Mucosa of rectum (tissue), 2 donors: ENCODE measurements at regions not wholly inside any gene's neighbourhood (a gene's known extent, or its start where the extent isn't known, plus 50 kb on each side); places are given as distances from the start of the nearest gene placed in this dataset.

ENCODE experiments used
- H3K27ac ChIP-seq, 2 donors: one replicate each; pipeline ENCODE4 v1.7.0; 2013; ENCODE audit warnings: inconsistent platforms in 2 of 2, low read depth in 2 of 2, low read length in 2 of 2
- H3K27me3 ChIP-seq, 2 donors: one replicate each; pipeline ENCODE4 v1.7.0; 2013; ENCODE audit warnings: low read length in 2 of 2; ENCODE audit not compliant: control insufficient read depth in 2 of 2, insufficient read depth in 2 of 2
- H3K36me3 ChIP-seq, 2 donors: one replicate each; pipeline ENCODE4 v1.7.0; 2013; ENCODE audit warnings: low read length in 2 of 2; ENCODE audit not compliant: control insufficient read depth in 2 of 2, insufficient read depth in 2 of 2
- H3K4me1 ChIP-seq, 2 donors: one replicate each; pipeline ENCODE4 v1.7.0; 2013; ENCODE audit warnings: low read length in 2 of 2, mild to moderate bottlenecking in 1 of 2; ENCODE audit not compliant: control insufficient read depth in 2 of 2, insufficient read depth in 2 of 2
- H3K4me3 ChIP-seq, 2 donors: one replicate each; pipeline ENCODE4 v1.7.0; 2013; ENCODE audit warnings: low read length in 2 of 2
- H3K9ac ChIP-seq, 2 donors: one replicate each; pipeline ENCODE4 v1.7.0; 2013; ENCODE audit warnings: low read length in 2 of 2, low read depth in 1 of 2, mild to moderate bottlenecking in 1 of 2
- H3K9me3 ChIP-seq, 2 donors: one replicate each; pipeline ENCODE4 v1.7.0; 2013; ENCODE audit warnings: low read length in 2 of 2; ENCODE audit not compliant: control insufficient read depth in 2 of 2
- donor health status: healthy.
- donor health status: Normal muscosa, but diverticular disease.

GRCh38 chr13:85013006-85013405 is 786.2 kb downstream of the SLITRK6 start:
- no peaks in the 10 kb centered on the region for H3K27me3 ChIP-seq
- no peak overlapping the region for H3K27ac ChIP-seq
- no peaks in the 10 kb centered on the region for H3K4me1 ChIP-seq
- no peaks in the 10 kb centered on the region for H3K36me3 ChIP-seq
- H3K9me3 ChIP-seq, result no peaks in the 10 kb centered on the region
- H3K4me3 ChIP-seq, result no peak overlapping the region
- H3K9ac ChIP-seq, result no peak overlapping the region

GRCh38 chr13:85009447-85009846 is 789.8 kb downstream of the SLITRK6 start:
- H3K27me3 ChIP-seq, result no peaks in the 10 kb centered on the region
- H3K9ac ChIP-seq, result no peak overlapping the region
- H3K36me3 ChIP-seq, result no peaks in the 10 kb centered on the region
- H3K4me1 ChIP-seq, result no peaks in the 10 kb centered on the region
- H3K9me3 ChIP-seq, result no peaks in the 10 kb centered on the region
- H3K4me3 ChIP-seq, result no peak overlapping the region
- no peak overlapping the region for H3K27ac ChIP-seq

- Histone ChIP-seq H3K9me3 (no peaks in the 10 kb centered on the region), H3K27me3 (no peaks in the 10 kb centered on the region), H3K36me3 (no peaks in the 10 kb centered on the region), H3K4me3 (no peak overlapping the region), H3K27ac (no peak overlapping the region), H3K4me1 (no peaks in the 10 kb centered on the region), H3K9ac (no peak overlapping the region)
Observed at GRCh38 chr13:84999252-84999651, 800.0 kb downstream of the SLITRK6 start.

- no peaks in the 10 kb centered on the region for H3K27me3 ChIP-seq
- no peak overlapping the region for H3K4me3 ChIP-seq
- H3K4me1 ChIP-seq, result no peaks in the 10 kb centered on the region
- no peak overlapping the region for H3K27ac ChIP-seq
- no peak overlapping the region for H3K9ac ChIP-seq
- no peaks in the 10 kb centered on the region for H3K36me3 ChIP-seq
- H3K9me3 ChIP-seq, result no peaks in the 10 kb centered on the region
Observed at GRCh38 chr13:84998681-84999080, 800.5 kb downstream of the SLITRK6 start.

DNA sequence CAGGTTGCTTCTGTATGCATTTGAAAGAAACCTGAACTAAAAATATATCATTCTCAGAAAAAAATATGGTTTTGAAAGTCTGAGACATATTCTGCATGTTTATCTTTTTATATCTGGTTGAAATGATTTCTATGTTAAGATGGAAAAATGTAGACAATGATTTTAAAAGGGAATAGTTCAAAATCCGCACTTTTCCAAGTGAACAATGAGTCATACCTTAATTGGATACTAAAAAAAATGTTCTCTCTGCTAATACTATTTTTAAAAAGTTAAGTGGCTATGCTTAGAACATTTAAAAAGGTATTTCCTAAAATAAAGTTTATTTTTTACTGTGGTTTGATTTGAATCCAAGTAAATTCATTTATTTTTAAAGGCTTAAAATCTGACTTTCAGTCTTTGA is 801.4 kb downstream of the SLITRK6 start:
- no peak overlapping the region for H3K4me3 ChIP-seq

GRCh38 chr13:84994582-84994981 is 804.6 kb downstream of the SLITRK6 start:
- no peaks in the 10 kb centered on the region for H3K36me3 ChIP-seq
- no peak overlapping the region for H3K9ac ChIP-seq
- H3K9me3 ChIP-seq, result no peaks in the 10 kb centered on the region
- no peaks in the 10 kb centered on the region for H3K4me1 ChIP-seq
- no peaks in the 10 kb centered on the region for H3K27me3 ChIP-seq
- no peak overlapping the region for H3K4me3 ChIP-seq
- no peak overlapping the region for H3K27ac ChIP-seq

More for the DNA sequence above, 801.4 kb downstream of the SLITRK6 start:
- no peaks in the 10 kb centered on the region for H3K36me3 ChIP-seq
- no peaks in the 10 kb centered on the region for H3K9me3 ChIP-seq
- no peak overlapping the region for H3K9ac ChIP-seq
- H3K27ac ChIP-seq, result no peak overlapping the region
- H3K27me3 ChIP-seq, result no peaks in the 10 kb centered on the region
- H3K4me1 ChIP-seq, result no peaks in the 10 kb centered on the region

GRCh38 chr13:84985860-84986259 is 813.4 kb downstream of the SLITRK6 start:
- Histone ChIP-seq H3K4me1 (no peaks in the 10 kb centered on the region), H3K36me3 (no peaks in the 10 kb centered on the region), H3K9me3 (no peaks in the 10 kb centered on the region), H3K4me3 (no peak overlapping the region), H3K27ac (no peak overlapping the region), H3K9ac (no peak overlapping the region), H3K27me3 (no peaks in the 10 kb centered on the region)

DNA sequence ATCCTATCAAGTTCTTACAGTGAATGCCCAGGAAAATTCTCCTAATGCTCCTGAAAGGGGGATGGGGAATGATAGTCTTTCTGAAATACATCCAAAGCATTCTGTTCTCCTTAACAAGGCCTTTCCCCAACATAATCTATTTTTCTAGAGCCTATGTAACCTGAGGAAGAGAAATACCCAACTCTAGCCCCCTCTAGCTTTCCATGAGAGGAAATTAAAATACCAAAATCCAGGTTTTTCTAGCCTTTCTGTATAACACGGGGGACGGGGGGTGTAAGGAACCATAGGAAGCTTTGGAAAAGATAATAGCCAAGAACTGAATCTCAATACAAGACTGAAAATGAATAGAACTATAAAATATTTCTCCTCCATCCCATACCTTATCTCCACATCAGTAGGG is 815.9 kb downstream of the SLITRK6 start:
- no peak overlapping the region for H3K4me3 ChIP-seq
- no peaks in the 10 kb centered on the region for H3K9me3 ChIP-seq
- no peak overlapping the region for H3K9ac ChIP-seq
- H3K4me1 ChIP-seq, result no peaks in the 10 kb centered on the region
- no peaks in the 10 kb centered on the region for H3K36me3 ChIP-seq
- H3K27me3 ChIP-seq, result no peaks in the 10 kb centered on the region
- no peak overlapping the region for H3K27ac ChIP-seq

GRCh38 chr13:84980571-84980970 is 818.6 kb downstream of the SLITRK6 start:
- no peaks in the 10 kb centered on the region for H3K9me3 ChIP-seq
- H3K9ac ChIP-seq, result no peak overlapping the region
- H3K4me1 ChIP-seq, result no peaks in the 10 kb centered on the region

DNA sequence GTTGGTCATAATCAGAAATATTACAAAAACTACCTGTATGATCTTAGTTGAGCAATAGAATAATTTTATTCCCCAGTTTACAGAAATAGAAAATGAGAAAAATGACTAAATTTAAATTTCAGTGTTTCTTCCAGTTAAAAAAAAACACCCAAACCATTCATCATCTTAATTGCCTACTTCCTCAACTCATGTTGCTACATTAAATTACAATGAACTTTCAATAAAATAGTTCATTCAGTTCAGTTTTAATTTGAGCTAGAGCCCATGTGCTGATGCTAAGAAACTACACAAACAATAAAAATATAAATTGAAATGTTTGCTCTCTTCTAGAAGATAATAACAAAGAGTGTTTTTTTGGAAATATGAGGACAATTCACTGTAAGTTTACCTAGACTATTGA is 820.4 kb downstream of the SLITRK6 start:
- H3K4me1 ChIP-seq, result no peaks in the 10 kb centered on the region
- H3K9ac ChIP-seq, result no peak overlapping the region
- no peaks in the 10 kb centered on the region for H3K27me3 ChIP-seq
- no peak overlapping the region for H3K27ac ChIP-seq
- H3K36me3 ChIP-seq, result no peaks in the 10 kb centered on the region
- no peaks in the 10 kb centered on the region for H3K9me3 ChIP-seq
- no peak overlapping the region for H3K4me3 ChIP-seq

More at GRCh38 chr13:84980571-84980970, 818.6 kb downstream of the SLITRK6 start:
- no peaks in the 10 kb centered on the region for H3K36me3 ChIP-seq
- H3K27me3 ChIP-seq, result no peaks in the 10 kb centered on the region
- no peak overlapping the region for H3K27ac ChIP-seq
- H3K4me3 ChIP-seq, result no peak overlapping the region

DNA sequence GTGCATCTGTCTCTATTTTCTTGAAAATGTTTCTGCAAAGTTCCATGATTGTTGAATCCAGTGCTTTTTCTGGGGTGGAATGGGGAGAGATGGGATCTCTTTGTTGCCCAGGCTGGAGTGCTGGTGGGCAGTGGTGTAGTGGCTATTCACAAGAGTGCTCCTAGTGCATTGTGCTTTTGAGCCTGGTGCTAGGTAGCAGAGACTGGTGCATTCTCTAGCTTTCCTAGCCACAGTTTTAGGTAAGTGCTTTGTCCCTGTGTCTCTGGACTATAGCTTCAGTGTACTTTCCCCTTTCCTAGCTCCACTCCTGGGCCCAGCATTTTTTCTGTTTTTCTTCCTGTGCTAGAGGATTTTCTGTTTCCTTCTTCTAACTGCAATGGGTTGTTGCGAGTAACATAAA is 825.6 kb downstream of the SLITRK6 start:
- no peaks in the 10 kb centered on the region for H3K27me3 ChIP-seq
- no peaks in the 10 kb centered on the region for H3K9me3 ChIP-seq
- no peak overlapping the region for H3K27ac ChIP-seq
- H3K36me3 ChIP-seq, result no peaks in the 10 kb centered on the region
- no peak overlapping the region for H3K9ac ChIP-seq
- H3K4me3 ChIP-seq, result no peak overlapping the region
- H3K4me1 ChIP-seq, result no peaks in the 10 kb centered on the region
